WERI-Rb-1 (cell line): ENCODE measurements at regions not wholly inside any gene's neighbourhood (a gene's known extent, or its start where the extent isn't known, plus 50 kb on each side); places are given as distances from the start of the nearest gene placed in this dataset.

Source experiments
- DNase-seq: peaks from one replicate; pipeline ENCODE4 v3.0.0-alpha.2; 2020
- H3K27ac ChIP-seq: fragments of 250-450 bp; sonication (Bioruptor Pico); 2 replicates; pipeline ENCODE4 v1.5.1; 2020; ENCODE audit warnings: mild to moderate bottlenecking, moderate library complexity
- H3K27me3 ChIP-seq: fragments of 250-450 bp; sonication (Bioruptor Pico); 2 replicates; pipeline ENCODE4 v1.5.1; 2021; ENCODE audit warnings: mild to moderate bottlenecking, low read depth, moderate library complexity; ENCODE audit not compliant: insufficient read depth, severe bottlenecking
- H3K36me3 ChIP-seq: fragments of 250-450 bp; sonication (Bioruptor Pico); 2 replicates; pipeline ENCODE4 v1.5.1; 2020; ENCODE audit warnings: mild to moderate bottlenecking, moderate library complexity
- H3K4me3 ChIP-seq: 2 replicates; pipeline ENCODE4 v1.5.1; 2011; ENCODE audit warnings: low read depth, mild to moderate bottlenecking, control low read depth, low read length
- H3K9me3 ChIP-seq: fragments of 250-450 bp; sonication (Bioruptor Pico); 2 replicates; pipeline ENCODE4 v1.5.1; 2021; ENCODE audit warnings: mild to moderate bottlenecking, moderate library complexity; ENCODE audit not compliant: severe bottlenecking
- CTCF ChIP-seq: IDR thresholded peaks from 2 replicates; pipeline ENCODE4 v1.5.1; 2011; ENCODE audit warnings: low read depth, mild to moderate bottlenecking, control low read depth, inconsistent platforms, low read length

GRCh38 chr2:83388804-83389203, 1070.3 kb downstream of the SUCLG1 start:
- no peaks in the 10 kb centered on the region for H3K36me3 ChIP-seq
- DNase-seq: no peak
- H3K27me3 ChIP-seq: no peaks in the 10 kb centered on the region
- TF ChIP-seq CTCF: no peak
- H3K9me3 ChIP-seq: no peaks in the 10 kb centered on the region
- no peak overlapping the region for H3K4me3 ChIP-seq
- no peak overlapping the region for H3K27ac ChIP-seq

GRCh38 chr2:83386549-83386948, 1072.5 kb downstream of the SUCLG1 start:
- no peak for DNase-seq
- no peak for TF ChIP-seq CTCF

GRCh38 chr2:83378921-83379320, 1080.2 kb downstream of the SUCLG1 start:
- Histone ChIP-seq H3K4me3 (no peak overlapping the region), H3K27ac (no peak overlapping the region), H3K36me3 (no peaks in the 10 kb centered on the region), H3K27me3 (no peaks in the 10 kb centered on the region), H3K9me3 (no peaks in the 10 kb centered on the region)
- no peak for DNase-seq
- TF ChIP-seq CTCF: no peak

More at GRCh38 chr2:83386549-83386948, 1072.5 kb downstream of the SUCLG1 start:
- no peak overlapping the region for H3K27ac ChIP-seq
- H3K4me3 ChIP-seq: no peak overlapping the region
- no peaks in the 10 kb centered on the region for H3K9me3 ChIP-seq
- no peaks in the 10 kb centered on the region for H3K27me3 ChIP-seq
- H3K36me3 ChIP-seq: no peaks in the 10 kb centered on the region

- Histone ChIP-seq H3K27me3 (no peaks in the 10 kb centered on the region), H3K9me3 (no peaks in the 10 kb centered on the region)
Measured at GRCh38 chr2:83376731-83377130, 1082.3 kb downstream of the SUCLG1 start.

GRCh38 chr2:83370419-83370762, 1088.7 kb downstream of the SUCLG1 start:
- DNase-seq: no peak
- Histone ChIP-seq H3K27me3 (no peaks in the 10 kb centered on the region), H3K27ac (no peak overlapping the region), H3K36me3 (no peaks in the 10 kb centered on the region), H3K9me3 (no peaks in the 10 kb centered on the region), H3K4me3 (no peak overlapping the region)
- TF ChIP-seq CTCF: no peak

More at GRCh38 chr2:83376731-83377130, 1082.3 kb downstream of the SUCLG1 start:
- Histone ChIP-seq H3K4me3 (no peak overlapping the region), H3K36me3 (no peaks in the 10 kb centered on the region), H3K27ac (no peak overlapping the region)
- TF ChIP-seq CTCF: no peak
- no peak for DNase-seq

GRCh38 chr2:83369601-83370418, 1089.3 kb downstream of the SUCLG1 start:
- DNase-seq: no peak
- no peaks in the 10 kb centered on the region for H3K36me3 ChIP-seq
- H3K9me3 ChIP-seq: no peaks in the 10 kb centered on the region
- H3K4me3 ChIP-seq: no peak overlapping the region
- H3K27me3 ChIP-seq: no peaks in the 10 kb centered on the region
- no peak for TF ChIP-seq CTCF
- no peak overlapping the region for H3K27ac ChIP-seq
